SK-N-MC (cell line): ENCODE measurements at regions not wholly inside any gene's neighbourhood (a gene's known extent, or its start where the extent isn't known, plus 50 kb on each side); places are given as distances from the start of the nearest gene placed in this dataset.

Source experiments
- EZH2 ChIP-seq: fragments of 200-600 bp; sonication (generic); IDR thresholded peaks from one replicate; pipeline ENCODE4 v1.6.1; 2017; ENCODE audit warnings: antibody characterized with exemption
- POLR2AphosphoS5 ChIP-seq: IDR thresholded peaks from 2 replicates; pipeline ENCODE4 v1.6.1; 2012; ENCODE audit warnings: mild to moderate bottlenecking, low read depth, low read length, borderline replicate concordance

DNA sequence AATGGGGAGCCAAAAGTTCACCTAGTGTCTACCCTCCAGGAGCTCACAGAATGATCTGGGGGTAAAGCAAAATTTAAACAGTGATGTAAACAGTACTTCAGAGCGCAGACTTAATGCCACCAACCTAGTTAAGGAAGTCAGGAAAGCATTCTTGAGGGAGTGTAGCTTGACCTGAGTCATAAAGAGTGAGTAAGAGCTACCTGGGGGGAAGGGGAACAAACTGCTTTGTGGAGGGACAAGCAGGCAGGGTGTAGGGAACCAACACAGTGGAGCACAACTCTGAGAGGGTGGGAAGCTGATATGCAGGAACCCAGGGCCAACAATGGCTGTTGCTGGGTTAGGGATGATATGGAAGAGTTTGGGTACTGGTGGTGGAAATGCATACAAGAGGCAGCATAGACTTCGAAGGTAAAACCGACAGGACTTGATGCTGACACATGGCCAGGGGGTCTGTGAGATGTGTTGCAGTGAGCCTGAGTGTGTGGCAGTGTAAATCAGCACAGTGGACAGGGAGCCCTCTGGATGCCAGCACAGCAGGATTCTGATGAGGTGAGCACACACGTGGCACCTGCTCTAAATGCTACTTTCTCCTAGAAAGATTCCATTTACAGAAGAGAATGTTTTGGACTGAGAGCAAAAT lies 58.3 kb upstream of the CYP2D6 start:
- TF ChIP-seq EZH2 (no peak), POLR2AphosphoS5 (no peak)
